ENCODE measurements at regions not wholly inside any gene's neighbourhood (a gene's known extent, or its start where the extent isn't known, plus 50 kb on each side); places are given as distances from the start of the nearest gene placed in this dataset.
"Not testable (repeated sequence)": the region's sequence is repeated elsewhere in the genome, so short reads cannot be mapped to it uniquely, and the experiment has no call there.

- DNase-seq (ENCODE audit: low spot score); FAIRE-seq: not testable (repeated sequence)
Observed at GRCh38 chr9:93879662-93880407, 75.3 kb downstream of the BARX1 start.

GRCh38 chr9:93875330-93875729 lies 79.8 kb downstream of the BARX1 start:
- no peak for DNase-seq (ENCODE audit: low spot score)

GRCh38 chr9:93874242-93874641 lies 80.9 kb downstream of the BARX1 start:
- DNase-seq (ENCODE audit: low spot score) (no peak), FAIRE-seq (no peak)

More at GRCh38 chr9:93875330-93875729, 79.8 kb downstream of the BARX1 start:
- no peak for FAIRE-seq

- DNase-seq (ENCODE audit: low spot score) (no peak), FAIRE-seq (no peak)
Observed at GRCh38 chr9:93871286-93871685, 83.9 kb downstream of the BARX1 start.

GRCh38 chr9:93869863-93870262 lies 85.3 kb downstream of the BARX1 start:
- no peak for DNase-seq (ENCODE audit: low spot score)
- no peak for FAIRE-seq

- no peak for DNase-seq (ENCODE audit: low spot score)
- no peak for FAIRE-seq
Observed at GRCh38 chr9:93869088-93869487, 86.1 kb downstream of the BARX1 start.

- no peak for FAIRE-seq
- no peak for DNase-seq (ENCODE audit: low spot score)
Observed at GRCh38 chr9:93865716-93866115, 89.4 kb downstream of the BARX1 start.

GRCh38 chr9:93865245-93865644 lies 89.9 kb downstream of the BARX1 start:
- FAIRE-seq, result no peak
- no peak for DNase-seq (ENCODE audit: low spot score)

- no peak for DNase-seq (ENCODE audit: low spot score)
Observed at GRCh38 chr9:93864840-93865239, 90.3 kb downstream of the BARX1 start.

GRCh38 chr9:93864032-93864431 lies 91.1 kb downstream of the BARX1 start:
- FAIRE-seq (no peak), DNase-seq (ENCODE audit: low spot score) (no peak)

More at GRCh38 chr9:93864840-93865239, 90.3 kb downstream of the BARX1 start:
- no peak for FAIRE-seq

- FAIRE-seq (no peak), DNase-seq (ENCODE audit: low spot score) (no peak)
Observed at GRCh38 chr9:93862877-93863545, 92.1 kb downstream of the BARX1 start.

GRCh38 chr9:93861736-93862358 lies 93.3 kb downstream of the BARX1 start:
- no peak for DNase-seq (ENCODE audit: low spot score)
- no peak for FAIRE-seq

GRCh38 chr9:93860694-93861658 lies 94.2 kb downstream of the BARX1 start:
- no peak for DNase-seq (ENCODE audit: low spot score)
- no peak for FAIRE-seq

- DNase-seq (ENCODE audit: low spot score) (no peak), FAIRE-seq (no peak)
Observed at GRCh38 chr9:93859431-93860215, 95.5 kb downstream of the BARX1 start.

- DNase-seq (ENCODE audit: low spot score) (no peak), FAIRE-seq (no peak)
Observed at GRCh38 chr9:93857528-93857927, 97.6 kb downstream of the BARX1 start.

GRCh38 chr9:93852728-93853127 lies 102.4 kb downstream of the BARX1 start:
- DNase-seq (ENCODE audit: low spot score), result no peak
- no peak for FAIRE-seq

- FAIRE-seq, result no peak
- no peak for DNase-seq (ENCODE audit: low spot score)
Observed at GRCh38 chr9:93846349-93846748, 108.8 kb downstream of the BARX1 start.

GRCh38 chr9:93843396-93843795 lies 111.8 kb downstream of the BARX1 start:
- FAIRE-seq (no peak), DNase-seq (ENCODE audit: low spot score) (no peak)

GRCh38 chr9:93830606-93831005 lies 124.5 kb downstream of the BARX1 start:
- FAIRE-seq (no peak), DNase-seq (ENCODE audit: low spot score) (no peak)

GRCh38 chr9:93830012-93830596 lies 125.1 kb downstream of the BARX1 start:
- FAIRE-seq (no peak), DNase-seq (ENCODE audit: low spot score) (no peak)

Data from RCC 7860 (cell line).